H1 (cell line): ENCODE measurements at regions not wholly inside any gene's neighbourhood (a gene's known extent, or its start where the extent isn't known, plus 50 kb on each side); places are given as distances from the start of the nearest gene placed in this dataset.

ENCODE experiments used
- CTCF ChIA-PET: fragments of 300-600 bp; sonication (Branson Sonifier 250); formaldehyde crosslinking; loops from one replicate; lab custom pipeline; 2021; ENCODE audit not compliant: partially characterized antibody; lab: Charles Lee
- POLR2A ChIA-PET: fragments of 300-600 bp; sonication (Branson Sonifier 250); formaldehyde crosslinking; loops from one replicate; lab custom pipeline; 2021; ENCODE audit warnings: inconsistent platforms; ENCODE audit not compliant: partially characterized antibody; lab: Charles Lee
- DNase-seq, 2 experiments: peaks; one replicate each; pipeline versions ENCODE4 v3.0.0 to v3.0.0-alpha.2; 2010 to 2022; ENCODE audit warnings: low spot score in 2 of 2, low read depth in 1 of 2, mixed read lengths in 1 of 2
- FAIRE-seq: peaks from 2 replicates; lab custom pipeline; 2011; peaks lifted over from hg19 to GRCh38; lab: Jason Lieb, UNC
- H2AFZ ChIP-seq: 2 replicates; pipeline ENCODE4 v1.8.1; 2012; ENCODE audit warnings: low read length, inconsistent platforms
- H2AK5ac ChIP-seq: 2 replicates; pipeline ENCODE4 v1.6.1; 2013; ENCODE audit warnings: low read depth, low read length
- H2BK120ac ChIP-seq: replicated peaks from 2 replicates; pipeline ENCODE3; 2013; ENCODE audit warnings: low read depth, low read length, inconsistent platforms
- H2BK12ac ChIP-seq: 2 replicates; pipeline ENCODE4 v1.6.1; 2013; ENCODE audit warnings: low read depth, low read length
- H2BK15ac ChIP-seq: 2 replicates; pipeline ENCODE4 v1.6.1; 2013; ENCODE audit warnings: low read length
- H2BK20ac ChIP-seq: 2 replicates; pipeline ENCODE4 v1.6.1; 2013; ENCODE audit warnings: low read length
- H2BK5ac ChIP-seq: 2 replicates; pipeline ENCODE4 v1.6.1; 2013; ENCODE audit warnings: low read depth, low read length
- H3K14ac ChIP-seq: 2 replicates; pipeline ENCODE4 v1.6.1; 2013; ENCODE audit warnings: inconsistent platforms; ENCODE audit not compliant: insufficient read length
- H3K18ac ChIP-seq: 2 replicates; pipeline ENCODE4 v1.6.1; 2013; ENCODE audit warnings: low read length; ENCODE audit errors: extremely low read depth
- H3K23ac ChIP-seq: 2 replicates; pipeline ENCODE4 v1.6.1; 2013; ENCODE audit warnings: inconsistent platforms; ENCODE audit not compliant: insufficient read length
- H3K23me2 ChIP-seq: 2 replicates; pipeline ENCODE4 v1.6.1; 2013; ENCODE audit warnings: low read depth, low read length
- H3K27ac ChIP-seq: 2 replicates; pipeline ENCODE4 v1.6.1; 2011; ENCODE audit warnings: low read depth, low read length, inconsistent platforms
- H3K27me3 ChIP-seq, 4 experiments: replicated peaks in 1 of 4; 1 replicate in 1 of 4; 2 replicates in 3 of 4; pipeline versions ENCODE4 v1.6.1 to v1.8.1; 2011 to 2013; ENCODE audit warnings: low read length in 3 of 4, mild to moderate bottlenecking in 3 of 4, inconsistent platforms in 2 of 4, mixed read lengths in 2 of 4, moderate library complexity in 1 of 4; ENCODE audit not compliant: control insufficient read depth in 3 of 4, insufficient read depth in 3 of 4; ENCODE audit errors: extremely low read depth in 1 of 4
- H3K36me3 ChIP-seq, 4 experiments: 2 replicates each; pipeline versions ENCODE4 v1.6.1 to v1.8.1; 2011 to 2013; ENCODE audit warnings: mild to moderate bottlenecking in 4 of 4, low read length in 3 of 4, moderate library complexity in 2 of 4, control low read depth in 1 of 4, inconsistent platforms in 1 of 4; ENCODE audit not compliant: insufficient read depth in 4 of 4, control insufficient read depth in 2 of 4
- H3K4ac ChIP-seq: replicated peaks from 2 replicates; pipeline ENCODE3; 2013; ENCODE audit warnings: low read length, low read depth, mixed read lengths, inconsistent platforms; ENCODE audit not compliant: insufficient read length
- H3K4me1 ChIP-seq, 4 experiments: replicated peaks in 1 of 4; 1 replicate in 1 of 4; 2 replicates in 3 of 4; pipeline versions ENCODE4 v1.6.1 to v1.8.1; 2011 to 2013; ENCODE audit warnings: low read length in 3 of 4, inconsistent platforms in 2 of 4, mixed read lengths in 1 of 4; ENCODE audit not compliant: insufficient read depth in 4 of 4, control insufficient read depth in 3 of 4
- H3K4me2 ChIP-seq, 2 experiments: 2 replicates each; pipeline versions ENCODE4 v1.6.1 to v1.8.1; 2011 to 2013; ENCODE audit warnings: low read depth in 2 of 2, low read length in 2 of 2, control low read depth in 1 of 2, inconsistent platforms in 1 of 2, mild to moderate bottlenecking in 1 of 2; ENCODE audit not compliant: insufficient read depth in 1 of 2
- H3K4me3 ChIP-seq, 4 experiments: fragments of 200-600, 300-600 bp in 1 of 4; sonication (generic), shearing (Covaris generic), sonication (Bioruptor Twin) in 1 of 4; 2 replicates each; pipeline versions ENCODE4 v1.5.1 to v1.8.1; 2011 to 2016; ENCODE audit warnings: low read length in 4 of 4, low read depth in 3 of 4, control low read depth in 2 of 4, inconsistent platforms in 2 of 4, mild to moderate bottlenecking in 2 of 4, mixed read lengths in 1 of 4, moderate library complexity in 1 of 4; ENCODE audit not compliant: insufficient read depth in 2 of 4; ENCODE audit errors: extremely low read depth in 1 of 4
- H3K56ac ChIP-seq: replicated peaks from 2 replicates; pipeline ENCODE3; 2013; ENCODE audit warnings: low read depth, mild to moderate bottlenecking, mixed read lengths, low read length, inconsistent platforms; ENCODE audit not compliant: insufficient read length
- H3K79me1 ChIP-seq: 2 replicates; pipeline ENCODE4 v1.6.1; 2013; ENCODE audit warnings: low read depth, low read length, control low read depth
- H3K79me2 ChIP-seq, 2 experiments: 2 replicates each; pipeline versions ENCODE4 v1.6.1 to v1.8.1; 2012 to 2013; ENCODE audit warnings: low read length in 2 of 2, mild to moderate bottlenecking in 2 of 2, inconsistent platforms in 1 of 2; ENCODE audit not compliant: insufficient read depth in 2 of 2, control insufficient read depth in 1 of 2
- H3K9ac ChIP-seq, 4 experiments: replicated peaks in 1 of 4; 1 replicate in 1 of 4; 2 replicates in 3 of 4; pipeline versions ENCODE4 v1.6.1 to v1.8.1; 2011 to 2013; ENCODE audit warnings: low read depth in 3 of 4, low read length in 3 of 4, control low read depth in 2 of 4, mild to moderate bottlenecking in 2 of 4, moderate library complexity in 2 of 4, inconsistent platforms in 1 of 4; ENCODE audit errors: extremely low read depth in 1 of 4
- H3K9me3 ChIP-seq, 2 experiments: 2 replicates each; pipeline versions ENCODE4 v1.6.1 to v1.8.1; 2012 to 2013; ENCODE audit warnings: mild to moderate bottlenecking in 2 of 2, moderate library complexity in 2 of 2, control low read depth in 1 of 2, inconsistent platforms in 1 of 2, low read depth in 1 of 2, low read length in 1 of 2, mixed read lengths in 1 of 2; ENCODE audit not compliant: insufficient read depth in 2 of 2
- H4K20me1 ChIP-seq, 2 experiments: replicated peaks in 1 of 2; 2 replicates each; pipeline versions ENCODE3 to v1.8.1; 2011 to 2013; ENCODE audit warnings: inconsistent platforms in 2 of 2, low read length in 2 of 2, mild to moderate bottlenecking in 1 of 2; ENCODE audit not compliant: insufficient read depth in 2 of 2, control insufficient read depth in 1 of 2
- H4K5ac ChIP-seq: 2 replicates; pipeline ENCODE4 v1.6.1; 2013; ENCODE audit warnings: low read length, low read depth, mixed read lengths, inconsistent platforms; ENCODE audit not compliant: insufficient read length
- H4K8ac ChIP-seq: 2 replicates; pipeline ENCODE4 v1.8.0; 2013; ENCODE audit warnings: mild to moderate bottlenecking, moderate library complexity, low read length, inconsistent platforms; ENCODE audit not compliant: insufficient read depth; ENCODE audit errors: extremely low read depth
- H4K91ac ChIP-seq: replicated peaks from 2 replicates; pipeline ENCODE3; 2013; ENCODE audit warnings: low read length, mixed read lengths, inconsistent platforms; ENCODE audit not compliant: insufficient read length
- BCL11A ChIP-seq, 2 experiments: IDR thresholded peaks; one replicate each; pipeline ENCODE4 v1.6.1; 2011; ENCODE audit warnings: low read depth in 2 of 2, low read length in 2 of 2, mild to moderate bottlenecking in 2 of 2
- CBX5 ChIP-seq: fragments of 300-800, 300-1000 bp; sonication (generic); IDR thresholded peaks from 2 replicates; pipeline ENCODE4 v1.7.1; 2016; ENCODE audit warnings: antibody characterized with exemption, low read length, low read depth
- EP300 ChIP-seq, 2 experiments: IDR thresholded peaks; 1 replicate in 1 of 2; 2 replicates in 1 of 2; pipeline ENCODE4 v1.6.1; 2011 to 2012; ENCODE audit warnings: low read depth in 2 of 2, low read length in 2 of 2, mild to moderate bottlenecking in 2 of 2, borderline replicate concordance in 1 of 2, inconsistent platforms in 1 of 2, moderate library complexity in 1 of 2
- GTF2F1 ChIP-seq: IDR thresholded peaks from 2 replicates; pipeline ENCODE4 v1.6.1; 2012; ENCODE audit warnings: low read depth, low read length, improper control_type of control experiment, borderline replicate concordance
- HDAC6 ChIP-seq: IDR thresholded peaks from one replicate; pipeline ENCODE4 v1.7.1; 2012; ENCODE audit warnings: low read depth, mild to moderate bottlenecking, inconsistent platforms, low read length, moderate library complexity
- PHF8 ChIP-seq: fragments of 200-600 bp; sonication (generic); conservative IDR thresholded peaks from 2 replicates; pipeline ENCODE4 v1.7.1; 2012; ENCODE audit warnings: low read depth, mild to moderate bottlenecking, inconsistent platforms, low read length, moderate library complexity
- RBBP5 ChIP-seq: IDR thresholded peaks from 2 replicates; pipeline ENCODE4 v1.7.1; 2012; ENCODE audit warnings: low read depth, mild to moderate bottlenecking, inconsistent platforms, low read length, moderate library complexity, borderline replicate concordance
- SUZ12 ChIP-seq: fragments of 200-600 bp; sonication (generic); IDR thresholded peaks from 2 replicates; pipeline ENCODE4 v1.6.1; 2012; ENCODE audit warnings: mild to moderate bottlenecking, inconsistent platforms, low read length, moderate library complexity, mixed read lengths
- TAF7 ChIP-seq: optimal IDR thresholded peaks from 2 replicates; pipeline ENCODE3; 2011; ENCODE audit warnings: low read depth, mild to moderate bottlenecking, inconsistent platforms, low read length, moderate library complexity, borderline replicate concordance
- TBP ChIP-seq: IDR thresholded peaks from 2 replicates; pipeline ENCODE4 v1.6.1; 2011; ENCODE audit warnings: low read depth, low read length, improper control_type of control experiment
- TCF12 ChIP-seq: IDR thresholded peaks from 2 replicates; pipeline ENCODE4 v1.6.1; 2011; ENCODE audit warnings: low read depth, mild to moderate bottlenecking, low read length
- TEAD4 ChIP-seq: IDR thresholded peaks from 2 replicates; pipeline ENCODE4 v1.6.1; 2012; ENCODE audit warnings: low read depth, low read length, inconsistent platforms, mixed read lengths
- WGBS, 2 experiments: shearing (Covaris generic) in 1 of 2; methylation state at CpG; one replicate each; pipeline versions ENCODE4 v1.1.6 to v1.1.7; 2013 to 2015; ENCODE audit warnings: low lambda C conversion rate in 2 of 2, mixed read lengths in 2 of 2, inconsistent platforms in 1 of 2, low coverage in 1 of 2, missing lambda C conversion rate in 1 of 2; ENCODE audit not compliant: insufficient replicate concordance in 2 of 2, insufficient coverage in 1 of 2, insufficient read length in 1 of 2; ENCODE audit errors: extremely low coverage in 1 of 2, missing lambda C conversion rate in 1 of 2; 5-methylcytosine and 5-hydroxymethylcytosine counted together
- TF ChIP-seq, protein P1 (sequence below): IDR thresholded peaks from 2 replicates; pipeline ENCODE4 v1.6.1; 2011; ENCODE audit warnings: low read length, improper control_type of control experiment
- TF ChIP-seq, protein P2 (sequence below): IDR thresholded peaks from 2 replicates; pipeline ENCODE4 v1.6.1; 2012; ENCODE audit warnings: inconsistent platforms

DNA sequence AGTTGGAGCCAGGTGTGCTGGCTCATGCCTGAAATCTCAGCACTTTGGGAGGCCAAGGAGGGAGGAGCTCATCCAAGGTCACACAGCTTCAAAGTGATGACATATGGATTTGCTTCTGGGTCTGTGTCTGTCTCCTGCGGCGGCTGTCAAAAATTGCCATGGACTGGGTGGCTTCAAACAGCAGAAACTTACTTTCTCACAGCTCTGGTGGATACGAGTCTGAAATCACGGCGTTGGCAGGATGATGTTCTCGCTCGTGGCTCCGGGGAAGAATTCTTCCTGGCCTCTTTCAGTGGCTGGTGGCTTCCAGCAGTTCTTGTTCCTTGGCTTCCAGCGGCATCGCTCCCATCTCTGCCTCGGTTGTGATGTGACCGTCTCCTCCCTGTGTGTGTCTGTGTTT lies 314.8 kb upstream of the C1orf174 start:
- H2BK120ac ChIP-seq, result no peak overlapping the region
- ChIA-PET POLR2A (no interaction called here), CTCF (no interaction called here)
- H3K4me3 ChIP-seq, result no peak overlapping the region
- H3K27ac ChIP-seq, result no peak overlapping the region
- no peak overlapping the region for H3K9ac ChIP-seq
- no peak overlapping the region for H2BK15ac ChIP-seq
- no peak overlapping the region for H2BK20ac ChIP-seq
- no peaks in the 10 kb centered on the region; a peak in 1 of 8 replicates for H3K36me3 ChIP-seq
- H3K23ac ChIP-seq, result no peak overlapping the region
- H2AFZ ChIP-seq, result no peak overlapping the region
- H3K23me2 ChIP-seq, result no peaks in the 10 kb centered on the region; the same call in 1 of the 2 replicates
- H3K4ac ChIP-seq, result no peak overlapping the region
- no peak overlapping the region for H2AK5ac ChIP-seq
- 97% methylated on average over 12 of the region's 12 CpGs; no CpG with 5 or more reads in 1 of the 2 experiments for WGBS, 2 experiments
- no peak overlapping the region for H2BK12ac ChIP-seq
- H2BK5ac ChIP-seq, result no peak overlapping the region
- DNase-seq, result no peak
- no peaks in the 10 kb centered on the region for H3K27me3 ChIP-seq
- no peak overlapping the region for H4K8ac ChIP-seq
- no peak overlapping the region for H3K56ac ChIP-seq
- H3K79me2 ChIP-seq, result no peaks in the 10 kb centered on the region
- H3K9me3 ChIP-seq, result peaks cover 19 to 28% of the 10 kb centered on the region in 2 experiments
- FAIRE-seq, result no peak
- H3K18ac ChIP-seq, result no peak overlapping the region
- H3K79me1 ChIP-seq, result no peaks in the 10 kb centered on the region
- no peaks in the 10 kb centered on the region for H4K20me1 ChIP-seq
- no peak overlapping the region for H4K91ac ChIP-seq
- no peak overlapping the region for H3K4me2 ChIP-seq
- H3K14ac ChIP-seq, result no peak overlapping the region
- peaks cover 0 to 4% (median 0%) of the 10 kb centered on the region in 4 experiments; a peak in 2 of 7 replicates for H3K4me1 ChIP-seq
- H4K5ac ChIP-seq, result no peak overlapping the region
- TF ChIP-seq GTF2F1 (no peak), CBX5 (no peak), TCF12 (no peak), SUZ12 (no peak), TEAD4 (no peak), BCL11A (IDR thresholded peaks at IDR 0.05; ENCODE audit: low read depth in 2 of 2, low read length in 2 of 2) (no peak), EP300 (IDR thresholded peaks at IDR 0.05; ENCODE audit: borderline replicate concordance in 1 of 2, low read depth in 2 of 2, low read length in 2 of 2) (no peak), TAF7 (no peak), TBP (no peak), PHF8 (no peak), HDAC6 (no peak), RBBP5 (no peak)
- TF ChIP-seq, protein P1, sequence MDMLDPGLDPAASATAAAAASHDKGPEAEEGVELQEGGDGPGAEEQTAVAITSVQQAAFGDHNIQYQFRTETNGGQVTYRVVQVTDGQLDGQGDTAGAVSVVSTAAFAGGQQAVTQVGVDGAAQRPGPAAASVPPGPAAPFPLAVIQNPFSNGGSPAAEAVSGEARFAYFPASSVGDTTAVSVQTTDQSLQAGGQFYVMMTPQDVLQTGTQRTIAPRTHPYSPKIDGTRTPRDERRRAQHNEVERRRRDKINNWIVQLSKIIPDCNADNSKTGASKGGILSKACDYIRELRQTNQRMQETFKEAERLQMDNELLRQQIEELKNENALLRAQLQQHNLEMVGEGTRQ, result no peak
- TF ChIP-seq, protein P2, sequence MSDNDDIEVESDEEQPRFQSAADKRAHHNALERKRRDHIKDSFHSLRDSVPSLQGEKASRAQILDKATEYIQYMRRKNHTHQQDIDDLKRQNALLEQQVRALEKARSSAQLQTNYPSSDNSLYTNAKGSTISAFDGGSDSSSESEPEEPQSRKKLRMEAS, result no peak
